ENCODE measurements at regions not wholly inside any gene's neighbourhood (a gene's known extent, or its start where the extent isn't known, plus 50 kb on each side); places are given as distances from the start of the nearest gene placed in this dataset.

- no peak for TF ChIP-seq CTCF (IDR thresholded peaks at IDR 0.05; ENCODE audit: extremely low read depth in 1 of 2, insufficient read depth in 1 of 2, low read depth in 1 of 2, low read length in 2 of 2)
- no peak for TF ChIP-seq POLR2A (IDR thresholded peaks at IDR 0.05; ENCODE audit: low read depth, low read length)
Measured at GRCh38 chr5:30626557-30626956, 566.9 kb upstream of the CDH6 start.

Data from endothelial cell of umbilical vein (primary cell).